GM21360 (cell line): ENCODE measurements at regions not wholly inside any gene's neighbourhood (a gene's known extent, or its start where the extent isn't known, plus 50 kb on each side); places are given as distances from the start of the nearest gene placed in this dataset.
A peak's percentile ranks its signal among the peaks of the same experiment; 100 is the strongest.
"Not testable (repeated sequence)": the region's sequence is repeated elsewhere in the genome, so short reads cannot be mapped to it uniquely, and the experiment has no call there.

Source experiments
- ATAC-seq: cut with Tn5 transposase; IDR thresholded peaks from one replicate; pipeline ENCODE4 v1.9.1; 2021; ENCODE audit warnings: mild to moderate bottlenecking, moderate library complexity; ENCODE audit not compliant: unreplicated experiment

- no peak for ATAC-seq
Measured at GRCh38 chr9:100700689-100701318, 122.9 kb downstream of the CAVIN4 start.

DNA sequence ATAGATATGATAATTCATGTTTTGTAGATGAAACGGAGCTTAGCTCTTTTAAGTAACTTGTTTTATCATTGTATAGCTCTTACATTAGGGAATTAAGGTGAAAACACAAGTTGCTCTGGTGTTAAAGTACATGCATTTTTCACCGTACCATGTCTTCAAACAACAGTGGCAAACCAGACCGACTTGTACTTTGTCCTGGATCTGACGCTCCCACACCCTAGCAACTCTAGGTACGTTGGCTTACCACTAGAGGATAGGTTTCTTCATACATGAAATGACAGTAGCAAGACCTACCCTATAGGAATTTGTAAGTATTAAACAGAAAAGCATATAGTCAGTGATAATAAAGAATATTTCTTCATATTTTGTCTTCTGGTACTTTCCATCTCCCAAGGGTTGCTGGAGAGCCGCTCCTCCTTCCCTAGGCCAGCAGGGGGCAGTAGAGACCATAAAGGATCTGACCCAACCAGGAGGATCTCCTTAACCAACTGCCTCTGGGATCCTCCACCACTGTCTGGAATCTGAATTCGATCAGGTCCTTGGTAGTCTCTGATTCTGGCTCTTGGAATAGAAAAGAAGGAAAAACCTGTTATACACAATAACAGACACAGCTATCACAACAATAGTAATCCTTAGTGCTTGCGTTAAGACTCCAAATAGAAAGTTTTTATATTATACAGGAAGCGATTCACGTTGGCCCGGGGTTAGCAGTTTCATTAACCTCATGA lies 136.7 kb downstream of the CAVIN4 start:
- peak; percentile 79 for ATAC-seq

DNA sequence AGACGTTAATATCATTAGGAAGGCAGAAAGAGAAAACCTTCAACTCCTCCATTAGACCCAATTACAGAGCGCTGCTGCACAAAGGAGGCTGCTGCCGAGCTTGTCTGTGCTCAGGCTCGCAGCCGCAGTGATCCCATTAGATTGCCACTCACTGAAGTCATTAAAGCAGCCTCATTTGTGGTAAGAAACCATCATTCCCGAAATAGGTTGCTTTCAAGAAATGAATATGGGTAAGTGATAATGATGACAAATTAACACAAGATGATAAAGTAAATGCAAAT lies 137.2 kb downstream of the CAVIN4 start:
- ATAC-seq, result no peak

GRCh38 chr9:100718717-100719116 lies 140.8 kb downstream of the CAVIN4 start:
- no peak for ATAC-seq

DNA sequence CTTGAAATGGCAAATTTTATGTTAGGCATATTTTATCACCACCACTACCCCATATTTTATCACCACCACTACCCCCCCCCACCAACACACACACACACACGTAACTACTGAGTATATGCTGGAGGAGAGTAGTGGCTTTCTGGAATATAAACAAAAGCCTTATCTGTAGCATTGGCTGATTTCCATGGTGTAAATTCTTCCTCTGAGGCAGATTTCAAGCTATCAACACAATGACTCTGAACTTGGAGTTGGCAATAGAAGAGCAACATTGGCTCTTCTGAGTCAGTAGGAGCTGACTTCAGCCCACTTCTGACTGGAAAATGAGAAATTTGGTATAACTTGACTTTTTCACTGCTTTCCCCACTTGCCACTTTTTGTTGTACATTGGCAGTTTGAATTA lies 143.0 kb downstream of the CAVIN4 start:
- no peak for ATAC-seq

DNA sequence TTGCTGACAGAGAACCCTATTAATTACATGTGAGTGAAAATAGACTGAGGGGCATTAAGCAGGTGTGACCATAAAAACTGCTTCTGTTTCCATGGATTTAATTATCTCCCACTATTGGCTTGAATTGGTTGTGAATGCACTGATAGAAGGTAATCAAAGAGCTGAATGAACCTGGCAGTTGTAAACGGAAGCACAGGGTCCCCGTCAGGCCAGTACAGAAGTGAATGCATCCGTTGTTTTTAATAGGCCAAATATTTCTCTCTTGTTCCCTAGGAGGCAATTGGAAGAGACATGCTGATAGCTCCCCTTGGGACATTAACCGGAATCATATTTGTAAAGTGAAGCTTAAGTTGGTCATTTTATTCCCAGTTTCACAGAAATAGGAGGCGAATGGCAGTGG lies 147.0 kb downstream of the CAVIN4 start:
- ATAC-seq, result no peak

- no peak for ATAC-seq
Measured at GRCh38 chr9:100725371-100725770, 147.5 kb downstream of the CAVIN4 start.

- no peak for ATAC-seq
Measured at GRCh38 chr9:100729336-100729895, 151.5 kb downstream of the CAVIN4 start.

GRCh38 chr9:100730086-100730485 lies 152.2 kb downstream of the CAVIN4 start:
- no peak for ATAC-seq

DNA sequence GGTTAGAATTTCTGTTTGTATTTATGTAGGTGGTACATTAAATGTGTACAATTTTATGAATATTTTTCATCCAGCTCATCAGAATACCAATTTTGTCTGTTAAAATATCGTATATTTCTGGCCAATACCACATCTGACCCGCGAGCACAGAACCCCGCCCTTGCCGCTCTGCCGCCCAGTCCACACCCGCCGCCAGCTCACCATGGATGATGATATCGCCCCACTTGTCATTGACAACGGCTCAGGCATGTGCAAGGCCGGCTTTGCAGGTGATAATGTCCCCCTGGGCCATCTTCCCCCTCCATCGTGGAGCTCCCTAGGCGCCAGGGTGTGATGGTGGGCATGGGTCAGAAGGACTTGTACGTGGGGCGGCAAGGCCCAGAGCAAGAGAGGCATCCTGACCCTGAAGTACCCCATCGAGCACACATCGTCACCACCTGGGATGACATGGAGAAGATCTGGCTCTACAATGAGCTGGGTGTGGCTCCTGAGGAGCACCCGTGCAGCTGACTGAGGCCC lies 153.2 kb downstream of the CAVIN4 start:
- ATAC-seq, result no peak

DNA sequence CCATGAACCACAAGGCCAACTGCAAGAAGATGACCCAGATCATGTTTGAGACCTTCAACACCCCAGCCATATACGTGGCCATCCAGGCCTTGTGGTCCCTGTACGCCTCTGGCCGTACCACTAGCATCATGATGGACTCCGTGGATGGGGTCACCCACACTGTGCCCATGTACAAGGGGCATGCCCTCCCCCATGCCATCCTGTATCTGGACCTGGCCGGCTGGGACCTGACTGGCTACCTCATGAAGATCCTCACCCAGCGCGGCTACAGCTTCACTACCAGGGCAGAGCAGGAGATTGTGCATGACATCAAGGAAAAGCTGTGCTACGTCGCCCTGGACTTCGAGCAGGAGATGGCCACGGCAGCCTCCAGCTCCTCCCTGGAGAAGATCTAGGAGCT lies 153.7 kb downstream of the CAVIN4 start:
- no peak for ATAC-seq

GRCh38 chr9:100739208-100739607 lies 161.3 kb downstream of the CAVIN4 start:
- ATAC-seq, result no peak

GRCh38 chr9:100739666-100740065 lies 161.8 kb downstream of the CAVIN4 start:
- ATAC-seq, result no peak

DNA sequence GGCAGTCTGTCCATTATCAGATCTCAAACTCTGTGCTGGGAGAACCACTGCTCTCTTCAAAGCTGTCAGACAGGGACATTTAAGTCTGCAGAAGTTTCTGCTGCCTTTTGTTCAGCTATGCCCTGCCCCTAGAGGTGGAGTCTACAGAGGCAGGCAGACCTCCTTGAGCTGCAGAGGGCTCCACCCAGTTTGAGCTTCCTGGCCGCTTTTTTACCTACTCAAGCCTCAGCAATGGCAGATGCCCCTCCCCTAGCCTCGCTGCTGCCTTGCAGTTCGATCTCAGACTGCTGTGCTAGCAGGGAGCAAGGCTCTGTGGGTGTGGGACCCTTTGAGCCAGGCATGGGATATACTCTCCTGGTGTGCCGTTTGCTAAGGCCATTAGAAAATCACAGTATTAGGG lies 171.1 kb downstream of the CAVIN4 start:
- ATAC-seq, result not testable (repeated sequence)

DNA sequence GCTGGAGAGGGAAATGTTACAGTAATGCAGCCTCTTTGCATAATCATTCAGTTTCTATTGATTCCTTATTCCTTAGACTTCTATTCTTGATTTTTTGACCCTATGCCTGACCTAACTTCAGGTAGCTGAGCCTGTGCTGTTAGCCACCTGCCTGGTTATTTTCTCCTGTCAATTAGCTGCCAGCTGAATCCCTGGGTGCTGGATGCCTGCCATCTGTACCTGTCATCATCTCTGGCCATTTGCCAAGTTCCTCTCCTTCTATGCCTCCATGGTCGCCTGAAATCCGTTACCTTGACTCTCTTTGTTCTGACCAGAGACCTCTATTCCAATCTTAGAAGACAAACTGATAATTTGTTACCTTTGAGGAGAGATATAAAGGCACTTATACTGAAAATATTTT lies 178.3 kb downstream of the CAVIN4 start:
- no peak for ATAC-seq

- no peak for ATAC-seq
Measured at GRCh38 chr9:100759215-100759614, 181.3 kb downstream of the CAVIN4 start.

- no peak for ATAC-seq
Measured at GRCh38 chr9:100761276-100761802, 183.5 kb downstream of the CAVIN4 start.

DNA sequence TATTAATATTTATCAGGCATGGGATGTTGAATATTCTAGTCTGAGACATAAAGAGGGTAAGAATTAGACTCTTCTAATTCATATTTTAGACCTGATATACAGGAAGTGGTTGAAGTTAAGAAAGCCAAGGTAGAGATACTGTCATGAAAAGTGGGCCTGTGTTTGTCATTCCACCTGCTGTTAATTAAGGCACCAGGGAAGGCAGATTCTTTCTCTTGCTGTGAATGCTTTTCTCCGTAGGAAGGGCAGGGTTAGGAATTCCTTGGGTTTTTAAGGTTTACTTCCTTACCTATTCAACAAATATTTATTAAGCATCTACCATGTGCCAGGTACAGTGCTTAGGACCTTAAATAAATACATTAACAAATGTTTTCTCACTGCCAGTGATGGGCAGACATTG lies 196.4 kb downstream of the CAVIN4 start:
- no peak for ATAC-seq

DNA sequence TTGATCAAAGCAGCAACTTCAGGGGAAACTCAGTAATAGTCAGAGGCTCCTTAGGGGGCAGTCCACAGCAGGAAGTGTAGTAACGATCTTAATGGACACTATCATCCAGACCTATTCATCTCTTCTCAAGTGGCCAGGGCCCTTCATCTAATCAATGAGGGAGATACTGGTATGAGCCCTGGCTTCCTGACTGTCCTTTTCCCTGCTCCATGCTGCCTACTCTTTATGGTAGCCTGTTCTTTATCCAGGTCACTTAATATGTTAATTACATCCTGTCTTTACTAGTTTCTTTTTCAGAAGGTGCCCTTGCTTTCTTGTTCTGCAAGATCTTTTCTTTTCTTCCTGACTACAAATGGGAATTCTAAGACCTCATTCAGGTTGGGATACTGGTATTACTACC lies 197.1 kb downstream of the CAVIN4 start:
- no peak for ATAC-seq

DNA sequence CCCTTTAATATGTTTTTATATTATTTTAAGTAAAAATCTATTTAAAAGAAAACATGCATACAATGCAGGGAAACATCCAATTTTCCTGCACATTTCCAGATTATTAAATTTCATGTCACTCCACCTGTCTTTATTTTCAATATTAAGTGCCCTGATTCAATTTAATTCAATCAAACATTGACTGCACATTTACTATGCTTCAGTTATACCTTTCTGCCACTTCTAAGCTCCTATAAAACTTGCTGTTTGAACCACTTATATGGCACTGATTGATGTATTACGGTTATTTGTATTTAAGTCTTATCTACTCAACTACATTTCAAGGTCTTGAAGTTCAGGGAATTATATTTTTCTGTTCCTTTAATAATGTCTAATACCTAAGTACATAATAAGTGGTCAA lies 198.0 kb downstream of the CAVIN4 start:
- no peak for ATAC-seq

GRCh38 chr9:100784755-100785154 lies 206.9 kb downstream of the CAVIN4 start:
- no peak for ATAC-seq

DNA sequence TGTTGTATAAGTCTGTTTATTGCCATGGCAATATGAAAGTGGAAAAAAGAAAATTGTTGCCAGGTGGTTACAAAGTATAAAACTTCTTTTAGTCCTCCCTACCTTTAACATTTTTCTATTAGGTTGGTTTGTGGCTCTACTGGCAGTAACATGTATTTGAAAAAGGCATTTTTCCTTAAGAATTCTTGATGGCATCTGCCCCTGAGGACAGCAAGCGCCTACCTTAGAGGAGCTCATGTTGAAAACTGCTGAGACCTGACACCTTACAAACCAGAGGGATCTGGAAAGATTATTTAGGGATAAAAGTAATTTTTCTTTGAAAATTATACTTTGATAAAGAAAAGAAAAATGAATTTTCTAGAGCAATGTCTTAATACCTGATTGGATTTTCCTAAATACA lies 208.1 kb downstream of the CAVIN4 start:
- no peak for ATAC-seq
